Small intestine (tissue), 7 donors: ENCODE measurements at regions not wholly inside any gene's neighbourhood (a gene's known extent, or its start where the extent isn't known, plus 50 kb on each side); places are given as distances from the start of the nearest gene placed in this dataset.

Experiments used
- DNase-seq, 2 donors: peaks; one replicate each; pipeline versions ENCODE4 v3.0.0 to v3.0.0-alpha.2; 2013
- FAIRE-seq: peaks from 2 replicates; lab custom pipeline; 2012; peaks lifted over from hg19 to GRCh38; lab: Jason Lieb, UNC
- H3K27ac ChIP-seq, 3 donors: one replicate each; pipeline ENCODE4 v1.5.1; 2013; ENCODE audit warnings: low read length in 2 of 3, mild to moderate bottlenecking in 2 of 3, control low read depth in 1 of 3, inconsistent platforms in 1 of 3, low read depth in 1 of 3, moderate library complexity in 1 of 3
- H3K27me3 ChIP-seq, 3 donors: one replicate each; pipeline ENCODE4 v1.6.1; 2013; ENCODE audit warnings: low read length in 3 of 3, inconsistent platforms in 1 of 3; ENCODE audit not compliant: control insufficient read depth in 3 of 3, insufficient read depth in 3 of 3
- H3K36me3 ChIP-seq, 3 donors: one replicate each; pipeline ENCODE4 v1.6.1; 2013; ENCODE audit warnings: low read length in 3 of 3, inconsistent platforms in 1 of 3, low read depth in 1 of 3, mild to moderate bottlenecking in 1 of 3, moderate library complexity in 1 of 3; ENCODE audit not compliant: control insufficient read depth in 3 of 3, insufficient read depth in 2 of 3
- H3K4me1 ChIP-seq, 3 donors: one replicate each; pipeline ENCODE4 v1.6.1; 2013; ENCODE audit warnings: low read length in 2 of 3, inconsistent platforms in 1 of 3, low read depth in 1 of 3, mild to moderate bottlenecking in 1 of 3, moderate library complexity in 1 of 3; ENCODE audit not compliant: control insufficient read depth in 3 of 3, insufficient read depth in 2 of 3
- H3K4me3 ChIP-seq, 3 donors: one replicate each; pipeline ENCODE4 v1.5.1; 2013; ENCODE audit warnings: low read length in 3 of 3, control low read depth in 1 of 3, inconsistent platforms in 1 of 3, low read depth in 1 of 3, mild to moderate bottlenecking in 1 of 3, moderate library complexity in 1 of 3
- H3K9me3 ChIP-seq, 2 donors: one replicate each; pipeline ENCODE4 v1.6.1; 2013; ENCODE audit warnings: low read depth in 1 of 2, low read length in 1 of 2; ENCODE audit not compliant: control insufficient read depth in 2 of 2, insufficient read depth in 1 of 2
- WGBS, 3 donors: extraction: QIAGEN DNeasy Blood & Tissue Kit; methylation state at CpG; one replicate each; pipeline ENCODE4 v1.1.7; 2013; 5-methylcytosine and 5-hydroxymethylcytosine counted together
- donor health status: healthy with polysubstance abuse.
- donor health status: control.
- donor health status: control.
- donor health status: Bipolar disorder and iron deficiency.
- donor health status: healthy.

GRCh38 chr16:75780669-75781068 is 54.4 kb upstream of the CPHXL start:
- no peaks in the 10 kb centered on the region for H3K36me3 ChIP-seq
- H3K9me3 ChIP-seq: no peaks in the 10 kb centered on the region
- no peak for DNase-seq
- no peak overlapping the region for H3K27ac ChIP-seq
- no peaks in the 10 kb centered on the region for H3K4me1 ChIP-seq
- no peak for FAIRE-seq
- H3K27me3 ChIP-seq: peaks cover 0 to 3% (median 0%) of the 10 kb centered on the region in 3 donors
- no peak overlapping the region for H3K4me3 ChIP-seq
- 0 to 7% (median 6%) methylated on average over 1 of the region's 1 CpG for WGBS, 3 donors

- Histone ChIP-seq H3K27me3 (peaks cover 0 to 4% (median 0%) of the 10 kb centered on the region in 3 donors), H3K9me3 (no peaks in the 10 kb centered on the region), H3K4me3 (no peak overlapping the region), H3K36me3 (no peaks in the 10 kb centered on the region), H3K27ac (no peak overlapping the region), H3K4me1 (no peaks in the 10 kb centered on the region)
- DNase-seq (no peak), FAIRE-seq (no peak)
- 62 to 72% (median 71%) methylated on average over 5 of the region's 5 CpGs for WGBS, 3 donors
Observed at GRCh38 chr16:75781683-75782343, 55.5 kb upstream of the CPHXL start.

DNA sequence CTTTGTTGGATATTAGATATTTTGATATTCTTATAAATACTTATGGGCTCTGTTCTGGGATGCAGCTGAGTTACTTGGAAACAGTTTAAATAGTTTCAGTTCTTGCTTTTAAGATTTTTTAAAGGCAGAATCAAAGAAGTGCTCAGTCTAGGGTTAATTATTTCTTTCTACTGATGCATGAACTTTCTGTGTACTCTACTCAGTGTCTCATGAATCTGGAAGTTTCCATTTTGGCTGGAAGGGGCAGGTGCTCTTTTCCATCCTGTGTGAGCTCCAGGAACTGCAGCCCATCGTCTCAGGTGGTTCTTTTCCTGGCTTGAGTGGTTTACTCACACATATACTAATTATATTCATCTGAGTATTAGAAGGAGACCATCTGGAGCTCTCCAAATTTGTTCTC is 61.1 kb upstream of the CPHXL start:
- no peaks in the 10 kb centered on the region for H3K4me1 ChIP-seq
- WGBS, 3 donors: 23 to 47% (median 33%) methylated on average over 1 of the region's 1 CpG
- FAIRE-seq: no peak
- no peaks in the 10 kb centered on the region for H3K9me3 ChIP-seq
- peaks cover 0 to 4% (median 0%) of the 10 kb centered on the region in 3 donors for H3K27me3 ChIP-seq
- H3K36me3 ChIP-seq: no peaks in the 10 kb centered on the region
- no peak for DNase-seq
- no peak overlapping the region for H3K4me3 ChIP-seq
- no peak overlapping the region for H3K27ac ChIP-seq

DNA sequence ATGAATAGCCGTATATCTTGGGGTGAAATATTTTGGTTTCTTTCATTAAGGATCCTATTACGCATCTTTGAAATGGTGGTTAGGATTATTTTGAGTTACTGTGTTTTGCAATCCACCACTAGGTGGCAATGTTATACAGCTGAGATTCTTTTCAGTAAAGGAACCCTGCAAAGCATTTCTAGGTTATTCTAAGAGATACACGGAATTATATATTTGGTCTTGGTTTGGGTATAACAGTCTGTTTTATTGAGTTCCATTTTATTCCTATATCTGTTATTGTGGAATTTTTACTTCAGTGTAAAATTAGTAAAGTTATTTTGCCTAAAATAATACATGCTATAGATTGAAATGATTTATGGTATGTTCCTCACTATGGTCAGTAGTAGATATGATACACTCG is 62.9 kb upstream of the CPHXL start:
- no peak for FAIRE-seq
- H3K36me3 ChIP-seq: no peaks in the 10 kb centered on the region

GRCh38 chr16:75792771-75793492 is 66.6 kb upstream of the CPHXL start:
- no peaks in the 10 kb centered on the region for H3K27me3 ChIP-seq
- FAIRE-seq: no peak
- no peaks in the 10 kb centered on the region for H3K36me3 ChIP-seq
- DNase-seq: no peak
- no peak overlapping the region for H3K4me3 ChIP-seq
- WGBS, 3 donors: 70 to 81% (median 77%) methylated on average over 7 of the region's 7 CpGs
- H3K4me1 ChIP-seq: no peaks in the 10 kb centered on the region
- no peaks in the 10 kb centered on the region for H3K9me3 ChIP-seq
- no peak overlapping the region for H3K27ac ChIP-seq

More for the DNA sequence above, 62.9 kb upstream of the CPHXL start:
- DNase-seq: peak; percentile 59 to 62
- Histone ChIP-seq H3K9me3 (no peaks in the 10 kb centered on the region), H3K27me3 (peaks cover 0 to 4% (median 0%) of the 10 kb centered on the region in 3 donors), H3K4me1 (no peaks in the 10 kb centered on the region), H3K27ac (no peak overlapping the region), H3K4me3 (no peak overlapping the region)
- 5 to 16% (median 12%) methylated on average over 4 of the region's 4 CpGs for WGBS, 3 donors

GRCh38 chr16:75793641-75794040 is 67.4 kb upstream of the CPHXL start:
- Histone ChIP-seq H3K4me1 (no peaks in the 10 kb centered on the region), H3K27me3 (no peaks in the 10 kb centered on the region), H3K36me3 (no peaks in the 10 kb centered on the region), H3K4me3 (no peak overlapping the region), H3K27ac (no peak overlapping the region), H3K9me3 (no peaks in the 10 kb centered on the region)
- 41 to 53% (median 45%) methylated on average over 4 of the region's 4 CpGs for WGBS, 3 donors
- DNase-seq (no peak), FAIRE-seq (no peak)

DNA sequence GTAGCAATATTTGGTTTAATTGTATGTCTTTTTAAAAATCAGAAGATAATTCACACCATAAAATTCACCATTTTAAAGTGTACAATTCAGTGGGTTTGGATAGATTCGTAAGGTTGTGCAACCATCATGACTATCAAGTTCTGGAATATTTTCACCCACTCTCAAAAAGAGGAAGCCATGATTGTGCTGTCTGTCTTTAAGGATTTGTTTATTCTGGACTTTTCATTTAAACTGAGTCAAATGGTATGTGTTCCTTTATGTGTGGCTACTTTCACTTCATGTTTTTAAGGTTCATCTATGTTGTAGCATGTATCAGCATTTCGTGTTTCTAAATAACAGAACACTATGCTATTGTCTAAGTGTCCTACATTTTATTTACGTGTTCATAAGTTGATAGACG is 68.1 kb upstream of the CPHXL start:
- H3K9me3 ChIP-seq: no peaks in the 10 kb centered on the region
- no peak overlapping the region for H3K27ac ChIP-seq
- H3K4me1 ChIP-seq: no peaks in the 10 kb centered on the region
- FAIRE-seq (no peak), DNase-seq (no peak)
- H3K4me3 ChIP-seq: no peak overlapping the region
- H3K36me3 ChIP-seq: no peaks in the 10 kb centered on the region
- no peaks in the 10 kb centered on the region for H3K27me3 ChIP-seq
- WGBS, 3 donors: 53 to 69% (median 66%) methylated on average over 4 of the region's 4 CpGs

DNA sequence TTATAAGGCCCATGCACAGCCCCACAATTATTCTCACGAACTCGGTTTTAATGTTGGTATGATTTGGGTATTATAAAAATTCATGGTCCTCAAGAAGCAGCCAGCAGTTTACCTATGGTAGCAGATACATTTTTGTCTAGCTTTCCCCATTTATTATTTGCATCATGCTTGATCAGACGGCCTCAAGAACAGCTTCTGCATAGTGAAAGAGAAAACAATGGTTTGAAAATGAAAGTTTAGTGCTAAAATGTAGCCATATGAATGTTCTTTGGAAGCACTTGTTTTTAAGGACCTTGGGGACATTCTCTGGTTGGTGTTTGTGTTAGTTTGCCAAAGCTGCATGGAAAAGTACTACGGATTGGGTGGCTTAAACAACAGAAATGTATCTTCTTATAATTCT is 72.4 kb upstream of the CPHXL start:
- Histone ChIP-seq H3K36me3 (no peaks in the 10 kb centered on the region), H3K4me1 (no peaks in the 10 kb centered on the region), H3K27ac (no peak overlapping the region), H3K27me3 (no peaks in the 10 kb centered on the region), H3K4me3 (no peak overlapping the region), H3K9me3 (no peaks in the 10 kb centered on the region)
- WGBS, 3 donors: 71 to 84% (median 74%) methylated on average over 4 of the region's 4 CpGs
- DNase-seq: no peak
- no peak for FAIRE-seq
